Loucy (cell line): ENCODE measurements at regions not wholly inside any gene's neighbourhood (a gene's known extent, or its start where the extent isn't known, plus 50 kb on each side); places are given as distances from the start of the nearest gene placed in this dataset.

Experiments
- EZH2phosphoT487 ChIP-seq: fragments of 200-600 bp; IDR thresholded peaks from 2 replicates; pipeline ENCODE4 v1.6.1; 2018; ENCODE audit warnings: antibody characterized with exemption, mild to moderate bottlenecking, moderate library complexity, borderline replicate concordance
- TF ChIP-seq, protein P1 (sequence below): fragments of 200-600 bp; sonication (generic); conservative IDR thresholded peaks from 2 replicates; pipeline ENCODE4 v1.5.1; 2014; ENCODE audit warnings: mild to moderate bottlenecking, antibody characterized with exemption, low read length

DNA sequence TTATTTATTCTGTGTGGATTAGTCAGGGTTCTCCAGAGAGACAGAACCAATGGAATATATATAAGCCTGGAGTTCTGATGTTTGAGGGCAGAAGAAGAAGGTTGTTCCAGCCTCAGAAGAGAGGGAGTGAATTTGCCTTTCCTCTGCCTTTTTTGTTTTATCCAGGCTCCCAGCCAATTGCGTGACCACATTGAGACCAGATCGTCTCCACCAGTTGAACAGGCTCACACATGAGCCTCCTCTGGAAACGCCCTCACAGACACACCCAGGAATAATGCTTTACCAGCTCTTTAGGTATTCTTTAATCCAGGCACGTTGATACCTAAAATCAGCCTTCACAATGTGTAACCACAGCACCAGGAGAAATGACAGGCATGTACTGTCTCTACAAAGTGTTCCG lies 923.1 kb downstream of the TBL1XR1 start:
- TF ChIP-seq, protein P1, sequence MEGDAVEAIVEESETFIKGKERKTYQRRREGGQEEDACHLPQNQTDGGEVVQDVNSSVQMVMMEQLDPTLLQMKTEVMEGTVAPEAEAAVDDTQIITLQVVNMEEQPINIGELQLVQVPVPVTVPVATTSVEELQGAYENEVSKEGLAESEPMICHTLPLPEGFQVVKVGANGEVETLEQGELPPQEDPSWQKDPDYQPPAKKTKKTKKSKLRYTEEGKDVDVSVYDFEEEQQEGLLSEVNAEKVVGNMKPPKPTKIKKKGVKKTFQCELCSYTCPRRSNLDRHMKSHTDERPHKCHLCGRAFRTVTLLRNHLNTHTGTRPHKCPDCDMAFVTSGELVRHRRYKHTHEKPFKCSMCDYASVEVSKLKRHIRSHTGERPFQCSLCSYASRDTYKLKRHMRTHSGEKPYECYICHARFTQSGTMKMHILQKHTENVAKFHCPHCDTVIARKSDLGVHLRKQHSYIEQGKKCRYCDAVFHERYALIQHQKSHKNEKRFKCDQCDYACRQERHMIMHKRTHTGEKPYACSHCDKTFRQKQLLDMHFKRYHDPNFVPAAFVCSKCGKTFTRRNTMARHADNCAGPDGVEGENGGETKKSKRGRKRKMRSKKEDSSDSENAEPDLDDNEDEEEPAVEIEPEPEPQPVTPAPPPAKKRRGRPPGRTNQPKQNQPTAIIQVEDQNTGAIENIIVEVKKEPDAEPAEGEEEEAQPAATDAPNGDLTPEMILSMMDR, result no peak
- TF ChIP-seq EZH2phosphoT487, result no peak
